ENCODE measurements at regions not wholly inside any gene's neighbourhood (a gene's known extent, or its start where the extent isn't known, plus 50 kb on each side); places are given as distances from the start of the nearest gene placed in this dataset.

DNA sequence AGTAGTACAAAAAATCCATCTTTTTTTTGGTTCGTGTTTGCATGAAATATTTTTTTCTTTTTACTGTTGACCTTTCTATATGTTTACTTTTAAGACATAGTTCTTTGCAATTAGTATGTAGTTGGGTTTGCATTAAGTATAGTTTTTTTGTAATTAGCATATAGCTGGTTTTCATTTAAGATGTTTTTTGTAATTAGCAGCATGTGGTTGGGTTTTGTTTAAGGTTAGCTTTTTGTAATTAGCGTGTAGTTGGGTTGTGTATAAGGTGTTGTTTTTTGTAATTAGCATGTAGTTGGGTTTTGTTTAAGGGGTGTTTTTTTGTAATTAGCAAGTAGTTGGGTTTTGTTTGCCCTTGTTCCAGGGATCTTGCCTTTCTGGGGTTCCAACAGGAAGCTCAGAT lies 193.1 kb downstream of the LPIN1 start:
- TF ChIP-seq, protein P1, sequence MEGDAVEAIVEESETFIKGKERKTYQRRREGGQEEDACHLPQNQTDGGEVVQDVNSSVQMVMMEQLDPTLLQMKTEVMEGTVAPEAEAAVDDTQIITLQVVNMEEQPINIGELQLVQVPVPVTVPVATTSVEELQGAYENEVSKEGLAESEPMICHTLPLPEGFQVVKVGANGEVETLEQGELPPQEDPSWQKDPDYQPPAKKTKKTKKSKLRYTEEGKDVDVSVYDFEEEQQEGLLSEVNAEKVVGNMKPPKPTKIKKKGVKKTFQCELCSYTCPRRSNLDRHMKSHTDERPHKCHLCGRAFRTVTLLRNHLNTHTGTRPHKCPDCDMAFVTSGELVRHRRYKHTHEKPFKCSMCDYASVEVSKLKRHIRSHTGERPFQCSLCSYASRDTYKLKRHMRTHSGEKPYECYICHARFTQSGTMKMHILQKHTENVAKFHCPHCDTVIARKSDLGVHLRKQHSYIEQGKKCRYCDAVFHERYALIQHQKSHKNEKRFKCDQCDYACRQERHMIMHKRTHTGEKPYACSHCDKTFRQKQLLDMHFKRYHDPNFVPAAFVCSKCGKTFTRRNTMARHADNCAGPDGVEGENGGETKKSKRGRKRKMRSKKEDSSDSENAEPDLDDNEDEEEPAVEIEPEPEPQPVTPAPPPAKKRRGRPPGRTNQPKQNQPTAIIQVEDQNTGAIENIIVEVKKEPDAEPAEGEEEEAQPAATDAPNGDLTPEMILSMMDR (IDR thresholded peaks at IDR 0.05; ENCODE audit: low read depth, low read length), result no peak
- TF ChIP-seq POLR2A (IDR thresholded peaks at IDR 0.05; ENCODE audit: extremely low read depth, insufficient read length), result no peak
- TF ChIP-seq, protein P2, sequence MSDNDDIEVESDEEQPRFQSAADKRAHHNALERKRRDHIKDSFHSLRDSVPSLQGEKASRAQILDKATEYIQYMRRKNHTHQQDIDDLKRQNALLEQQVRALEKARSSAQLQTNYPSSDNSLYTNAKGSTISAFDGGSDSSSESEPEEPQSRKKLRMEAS (IDR thresholded peaks at IDR 0.05; ENCODE audit: low read depth, low read length), result no peak
